H1 (cell line): ENCODE measurements at regions not wholly inside any gene's neighbourhood (a gene's known extent, or its start where the extent isn't known, plus 50 kb on each side); places are given as distances from the start of the nearest gene placed in this dataset.

Source experiments
- CTCF ChIA-PET: fragments of 300-600 bp; sonication (Branson Sonifier 250); formaldehyde crosslinking; loops from one replicate; lab custom pipeline; 2021; ENCODE audit not compliant: partially characterized antibody; lab: Charles Lee
- POLR2A ChIA-PET: fragments of 300-600 bp; sonication (Branson Sonifier 250); formaldehyde crosslinking; loops from one replicate; lab custom pipeline; 2021; ENCODE audit warnings: inconsistent platforms; ENCODE audit not compliant: partially characterized antibody; lab: Charles Lee
- DNase-seq, 2 experiments: peaks; one replicate each; pipeline versions ENCODE4 v3.0.0 to v3.0.0-alpha.2; 2010 to 2022; ENCODE audit warnings: low spot score in 2 of 2, low read depth in 1 of 2, mixed read lengths in 1 of 2
- FAIRE-seq: peaks from 2 replicates; lab custom pipeline; 2011; peaks lifted over from hg19 to GRCh38; lab: Jason Lieb, UNC
- H2AFZ ChIP-seq: 2 replicates; pipeline ENCODE4 v1.8.1; 2012; ENCODE audit warnings: low read length, inconsistent platforms
- H2AK5ac ChIP-seq: 2 replicates; pipeline ENCODE4 v1.6.1; 2013; ENCODE audit warnings: low read depth, low read length
- H2BK120ac ChIP-seq: replicated peaks from 2 replicates; pipeline ENCODE3; 2013; ENCODE audit warnings: low read depth, low read length, inconsistent platforms
- H2BK12ac ChIP-seq: 2 replicates; pipeline ENCODE4 v1.6.1; 2013; ENCODE audit warnings: low read depth, low read length
- H2BK15ac ChIP-seq: 2 replicates; pipeline ENCODE4 v1.6.1; 2013; ENCODE audit warnings: low read length
- H2BK20ac ChIP-seq: 2 replicates; pipeline ENCODE4 v1.6.1; 2013; ENCODE audit warnings: low read length
- H2BK5ac ChIP-seq: 2 replicates; pipeline ENCODE4 v1.6.1; 2013; ENCODE audit warnings: low read depth, low read length
- H3K14ac ChIP-seq: 2 replicates; pipeline ENCODE4 v1.6.1; 2013; ENCODE audit warnings: inconsistent platforms; ENCODE audit not compliant: insufficient read length
- H3K18ac ChIP-seq: 2 replicates; pipeline ENCODE4 v1.6.1; 2013; ENCODE audit warnings: low read length; ENCODE audit errors: extremely low read depth
- H3K23ac ChIP-seq: 2 replicates; pipeline ENCODE4 v1.6.1; 2013; ENCODE audit warnings: inconsistent platforms; ENCODE audit not compliant: insufficient read length
- H3K23me2 ChIP-seq: 2 replicates; pipeline ENCODE4 v1.6.1; 2013; ENCODE audit warnings: low read depth, low read length
- H3K27ac ChIP-seq: 2 replicates; pipeline ENCODE4 v1.6.1; 2011; ENCODE audit warnings: low read depth, low read length, inconsistent platforms
- H3K27me3 ChIP-seq, 4 experiments: replicated peaks in 1 of 4; 1 replicate in 1 of 4; 2 replicates in 3 of 4; pipeline versions ENCODE4 v1.6.1 to v1.8.1; 2011 to 2013; ENCODE audit warnings: low read length in 3 of 4, mild to moderate bottlenecking in 3 of 4, inconsistent platforms in 2 of 4, mixed read lengths in 2 of 4, moderate library complexity in 1 of 4; ENCODE audit not compliant: control insufficient read depth in 3 of 4, insufficient read depth in 3 of 4; ENCODE audit errors: extremely low read depth in 1 of 4
- H3K36me3 ChIP-seq, 4 experiments: 2 replicates each; pipeline versions ENCODE4 v1.6.1 to v1.8.1; 2011 to 2013; ENCODE audit warnings: mild to moderate bottlenecking in 4 of 4, low read length in 3 of 4, moderate library complexity in 2 of 4, control low read depth in 1 of 4, inconsistent platforms in 1 of 4; ENCODE audit not compliant: insufficient read depth in 4 of 4, control insufficient read depth in 2 of 4
- H3K4ac ChIP-seq: replicated peaks from 2 replicates; pipeline ENCODE3; 2013; ENCODE audit warnings: low read length, low read depth, mixed read lengths, inconsistent platforms; ENCODE audit not compliant: insufficient read length
- H3K4me1 ChIP-seq, 4 experiments: replicated peaks in 1 of 4; 1 replicate in 1 of 4; 2 replicates in 3 of 4; pipeline versions ENCODE4 v1.6.1 to v1.8.1; 2011 to 2013; ENCODE audit warnings: low read length in 3 of 4, inconsistent platforms in 2 of 4, mixed read lengths in 1 of 4; ENCODE audit not compliant: insufficient read depth in 4 of 4, control insufficient read depth in 3 of 4
- H3K4me2 ChIP-seq, 2 experiments: 2 replicates each; pipeline versions ENCODE4 v1.6.1 to v1.8.1; 2011 to 2013; ENCODE audit warnings: low read depth in 2 of 2, low read length in 2 of 2, control low read depth in 1 of 2, inconsistent platforms in 1 of 2, mild to moderate bottlenecking in 1 of 2; ENCODE audit not compliant: insufficient read depth in 1 of 2
- H3K4me3 ChIP-seq, 4 experiments: fragments of 200-600, 300-600 bp in 1 of 4; sonication (generic), shearing (Covaris generic), sonication (Bioruptor Twin) in 1 of 4; 2 replicates each; pipeline versions ENCODE4 v1.5.1 to v1.8.1; 2011 to 2016; ENCODE audit warnings: low read length in 4 of 4, low read depth in 3 of 4, control low read depth in 2 of 4, inconsistent platforms in 2 of 4, mild to moderate bottlenecking in 2 of 4, mixed read lengths in 1 of 4, moderate library complexity in 1 of 4; ENCODE audit not compliant: insufficient read depth in 2 of 4; ENCODE audit errors: extremely low read depth in 1 of 4
- H3K56ac ChIP-seq: replicated peaks from 2 replicates; pipeline ENCODE3; 2013; ENCODE audit warnings: low read depth, mild to moderate bottlenecking, mixed read lengths, low read length, inconsistent platforms; ENCODE audit not compliant: insufficient read length
- H3K79me1 ChIP-seq: 2 replicates; pipeline ENCODE4 v1.6.1; 2013; ENCODE audit warnings: low read depth, low read length, control low read depth
- H3K79me2 ChIP-seq, 2 experiments: 2 replicates each; pipeline versions ENCODE4 v1.6.1 to v1.8.1; 2012 to 2013; ENCODE audit warnings: low read length in 2 of 2, mild to moderate bottlenecking in 2 of 2, inconsistent platforms in 1 of 2; ENCODE audit not compliant: insufficient read depth in 2 of 2, control insufficient read depth in 1 of 2
- H3K9ac ChIP-seq, 4 experiments: replicated peaks in 1 of 4; 1 replicate in 1 of 4; 2 replicates in 3 of 4; pipeline versions ENCODE4 v1.6.1 to v1.8.1; 2011 to 2013; ENCODE audit warnings: low read depth in 3 of 4, low read length in 3 of 4, control low read depth in 2 of 4, mild to moderate bottlenecking in 2 of 4, moderate library complexity in 2 of 4, inconsistent platforms in 1 of 4; ENCODE audit errors: extremely low read depth in 1 of 4
- H3K9me3 ChIP-seq, 2 experiments: 2 replicates each; pipeline versions ENCODE4 v1.6.1 to v1.8.1; 2012 to 2013; ENCODE audit warnings: mild to moderate bottlenecking in 2 of 2, moderate library complexity in 2 of 2, control low read depth in 1 of 2, inconsistent platforms in 1 of 2, low read depth in 1 of 2, low read length in 1 of 2, mixed read lengths in 1 of 2; ENCODE audit not compliant: insufficient read depth in 2 of 2
- H4K20me1 ChIP-seq, 2 experiments: replicated peaks in 1 of 2; 2 replicates each; pipeline versions ENCODE3 to v1.8.1; 2011 to 2013; ENCODE audit warnings: inconsistent platforms in 2 of 2, low read length in 2 of 2, mild to moderate bottlenecking in 1 of 2; ENCODE audit not compliant: insufficient read depth in 2 of 2, control insufficient read depth in 1 of 2
- H4K5ac ChIP-seq: 2 replicates; pipeline ENCODE4 v1.6.1; 2013; ENCODE audit warnings: low read length, low read depth, mixed read lengths, inconsistent platforms; ENCODE audit not compliant: insufficient read length
- H4K8ac ChIP-seq: 2 replicates; pipeline ENCODE4 v1.8.0; 2013; ENCODE audit warnings: mild to moderate bottlenecking, moderate library complexity, low read length, inconsistent platforms; ENCODE audit not compliant: insufficient read depth; ENCODE audit errors: extremely low read depth
- H4K91ac ChIP-seq: replicated peaks from 2 replicates; pipeline ENCODE3; 2013; ENCODE audit warnings: low read length, mixed read lengths, inconsistent platforms; ENCODE audit not compliant: insufficient read length
- ASH2L ChIP-seq: fragments of 200-600, 300-600 bp; sonication (generic); IDR thresholded peaks from one replicate; pipeline ENCODE4 v1.7.1; 2017; ENCODE audit warnings: low read length
- BACH1 ChIP-seq: IDR thresholded peaks from 2 replicates; pipeline ENCODE4 v1.6.1; 2012; ENCODE audit warnings: low read length, improper control_type of control experiment
- E2F6 ChIP-seq: IDR thresholded peaks from 2 replicates; pipeline ENCODE4 v1.6.1; 2012; ENCODE audit warnings: inconsistent platforms
- EGR1 ChIP-seq: IDR thresholded peaks from 2 replicates; pipeline ENCODE4 v1.6.1; 2011; ENCODE audit warnings: low read depth, low read length, borderline replicate concordance
- GTF2F1 ChIP-seq: IDR thresholded peaks from 2 replicates; pipeline ENCODE4 v1.6.1; 2012; ENCODE audit warnings: low read depth, low read length, improper control_type of control experiment, borderline replicate concordance
- HDAC2 ChIP-seq, 2 experiments: fragments of 300-600 bp in 1 of 2; sonication (generic) in 1 of 2; IDR thresholded peaks; 2 replicates each; pipeline ENCODE4 v1.6.1; 2011 to 2012; ENCODE audit warnings: low read depth in 2 of 2, low read length in 2 of 2, mild to moderate bottlenecking in 2 of 2, moderate library complexity in 2 of 2, borderline replicate concordance in 1 of 2, inconsistent platforms in 1 of 2
- KDM4A ChIP-seq: IDR thresholded peaks from one replicate; pipeline ENCODE4 v1.7.1; 2012; ENCODE audit warnings: low read depth, mild to moderate bottlenecking, moderate library complexity, low read length, inconsistent platforms; ENCODE audit not compliant: severe bottlenecking
- PHF8 ChIP-seq: fragments of 200-600 bp; sonication (generic); conservative IDR thresholded peaks from 2 replicates; pipeline ENCODE4 v1.7.1; 2012; ENCODE audit warnings: low read depth, mild to moderate bottlenecking, inconsistent platforms, low read length, moderate library complexity
- RAD21 ChIP-seq, 2 experiments: IDR thresholded peaks in 1 of 2; conservative IDR thresholded peaks in 1 of 2; 2 replicates each; pipeline ENCODE4 v1.6.1; 2011; ENCODE audit warnings: low read depth in 2 of 2, low read length in 2 of 2, improper control_type of control experiment in 1 of 2, inconsistent platforms in 1 of 2, mild to moderate bottlenecking in 1 of 2, moderate library complexity in 1 of 2
- RFX5 ChIP-seq: IDR thresholded peaks from 2 replicates; pipeline ENCODE4 v1.6.1; 2011; ENCODE audit warnings: low read depth, low read length, improper control_type of control experiment, borderline replicate concordance
- TCF12 ChIP-seq: IDR thresholded peaks from 2 replicates; pipeline ENCODE4 v1.6.1; 2011; ENCODE audit warnings: low read depth, mild to moderate bottlenecking, low read length
- WGBS, 2 experiments: shearing (Covaris generic) in 1 of 2; methylation state at CpG; one replicate each; pipeline versions ENCODE4 v1.1.6 to v1.1.7; 2013 to 2015; ENCODE audit warnings: low lambda C conversion rate in 2 of 2, mixed read lengths in 2 of 2, inconsistent platforms in 1 of 2, low coverage in 1 of 2, missing lambda C conversion rate in 1 of 2; ENCODE audit not compliant: insufficient replicate concordance in 2 of 2, insufficient coverage in 1 of 2, insufficient read length in 1 of 2; ENCODE audit errors: extremely low coverage in 1 of 2, missing lambda C conversion rate in 1 of 2; 5-methylcytosine and 5-hydroxymethylcytosine counted together

GRCh38 chr2:67574230-67574629 lies 177.1 kb downstream of the ETAA1 start:
- H3K4me2 ChIP-seq = no peak overlapping the region
- DNase-seq (no peak), FAIRE-seq (no peak)
- no peak overlapping the region for H2BK120ac ChIP-seq
- H3K9me3 ChIP-seq = no peaks in the 10 kb centered on the region
- no peak overlapping the region for H4K91ac ChIP-seq
- H3K4ac ChIP-seq = no peak overlapping the region
- no peak overlapping the region for H3K56ac ChIP-seq
- no peak overlapping the region for H2BK5ac ChIP-seq
- H3K4me1 ChIP-seq = no peaks in the 10 kb centered on the region
- H2AK5ac ChIP-seq = no peak overlapping the region
- no peaks in the 10 kb centered on the region for H3K79me2 ChIP-seq
- no peak overlapping the region for H2BK12ac ChIP-seq
- no peak overlapping the region for H3K4me3 ChIP-seq
- no peaks in the 10 kb centered on the region for H4K20me1 ChIP-seq
- H3K79me1 ChIP-seq = no peaks in the 10 kb centered on the region
- H4K8ac ChIP-seq = no peak overlapping the region
- H2BK15ac ChIP-seq = no peak overlapping the region
- no peaks in the 10 kb centered on the region for H3K23me2 ChIP-seq
- no peak overlapping the region for H3K9ac ChIP-seq
- H2AFZ ChIP-seq = 0 out of 2 replicates have a peak overlapping the region, but pooled peaks have one; percentile 5
- no peaks in the 10 kb centered on the region for H3K36me3 ChIP-seq
- no peak overlapping the region for H3K18ac ChIP-seq
- H2BK20ac ChIP-seq = no peak overlapping the region
- ChIA-PET CTCF (interaction anchor here (1.1 kb wide), 1 partner anchor 7 kb away, joined by 4 read pairs; no protein-coding TSS in a partner anchor), POLR2A (no interaction called here)
- H3K27ac ChIP-seq = no peak overlapping the region
- H3K23ac ChIP-seq = no peak overlapping the region
- H3K27me3 ChIP-seq = no peaks in the 10 kb centered on the region
- no peak for TF ChIP-seq EGR1
- TF ChIP-seq HDAC2 (IDR thresholded peaks at IDR 0.05; ENCODE audit: borderline replicate concordance in 1 of 2, low read depth in 2 of 2, low read length in 2 of 2) = no peak
- no peak for TF ChIP-seq RAD21 (IDR thresholded peaks at IDR 0.05 in 1 of 2, conservative IDR thresholded peaks at IDR 0.05 in 1 of 2; ENCODE audit: low read depth in 2 of 2, low read length in 2 of 2)
- no peak for TF ChIP-seq RFX5
- TF ChIP-seq TCF12 = no peak
- TF ChIP-seq E2F6 = no peak
- no peak for TF ChIP-seq KDM4A
- no peak for TF ChIP-seq ASH2L
- TF ChIP-seq GTF2F1 = no peak
- TF ChIP-seq PHF8 = no peak
- no peak for TF ChIP-seq BACH1
- WGBS, 2 experiments = 95% methylated on average over 2 of the region's 2 CpGs; no CpG with 5 or more reads in 1 of the 2 experiments
- H4K5ac ChIP-seq = no peak overlapping the region
- no peak overlapping the region for H3K14ac ChIP-seq
